NK-92 treated with Interleukin-12 subunit alpha and Interleukin-12 subunit beta, amount 100 ng/mL, for 24 hours (cell line): ENCODE measurements at regions not wholly inside any gene's neighbourhood (a gene's known extent, or its start where the extent isn't known, plus 50 kb on each side); places are given as distances from the start of the nearest gene placed in this dataset.
"Not testable (repeated sequence)": the region's sequence is repeated elsewhere in the genome, so short reads cannot be mapped to it uniquely, and the experiment has no call there.

Experiments
- DNase-seq: peaks from one replicate; lab custom pipeline; 2025; lab: John Stamatoyannopoulos, UW

- DNase-seq, result no peak
These were observed 113.1 kb downstream of the ZNF648 start for GRCh38 chr1:181948372-181948771.

GRCh38 chr1:181947441-181947840, 114.1 kb downstream of the ZNF648 start:
- DNase-seq, result no peak

- peak; percentile 52 for DNase-seq
These were observed 124.5 kb downstream of the ZNF648 start for GRCh38 chr1:181936768-181937581.

- DNase-seq, result no peak
These were observed 125.2 kb downstream of the ZNF648 start for GRCh38 chr1:181936269-181936668.

GRCh38 chr1:181931873-181932272, 129.6 kb downstream of the ZNF648 start:
- no peak for DNase-seq

GRCh38 chr1:181930187-181930586, 131.3 kb downstream of the ZNF648 start:
- DNase-seq, result no peak

GRCh38 chr1:181926697-181927096, 134.8 kb downstream of the ZNF648 start:
- DNase-seq, result no peak

- DNase-seq, result not testable (repeated sequence)
These were observed 137.5 kb downstream of the ZNF648 start for GRCh38 chr1:181924034-181924433.

- no peak for DNase-seq
These were observed 142.0 kb downstream of the ZNF648 start for GRCh38 chr1:181919542-181919941.

GRCh38 chr1:181918880-181919525, 142.5 kb downstream of the ZNF648 start:
- DNase-seq, result no peak

GRCh38 chr1:181911715-181912114, 149.8 kb downstream of the ZNF648 start:
- no peak for DNase-seq

GRCh38 chr1:181910905-181911304, 150.6 kb downstream of the ZNF648 start:
- no peak for DNase-seq

GRCh38 chr1:181909010-181909409, 152.5 kb downstream of the ZNF648 start:
- DNase-seq, result no peak

GRCh38 chr1:181906631-181907030, 154.9 kb downstream of the ZNF648 start:
- no peak for DNase-seq

- DNase-seq, result no peak
These were observed 155.4 kb downstream of the ZNF648 start for GRCh38 chr1:181905944-181906597.

- DNase-seq, result no peak
These were observed 162.7 kb downstream of the ZNF648 start for GRCh38 chr1:181898773-181899172.

- no peak for DNase-seq
These were observed 164.7 kb downstream of the ZNF648 start for GRCh38 chr1:181896824-181897223.

- no peak for DNase-seq
These were observed 167.1 kb downstream of the ZNF648 start for GRCh38 chr1:181894439-181894859.

- DNase-seq, result no peak
These were observed 167.6 kb downstream of the ZNF648 start for GRCh38 chr1:181893937-181894336.

GRCh38 chr1:181893150-181893549, 168.4 kb downstream of the ZNF648 start:
- DNase-seq, result not testable (repeated sequence)

- DNase-seq, result no peak
These were observed 188.9 kb downstream of the ZNF648 start for GRCh38 chr1:181872562-181872961.

GRCh38 chr1:181863736-181864135, 197.8 kb downstream of the ZNF648 start:
- DNase-seq, result no peak

- no peak for DNase-seq
These were observed 198.5 kb downstream of the ZNF648 start for GRCh38 chr1:181863006-181863405.
